B cell (primary cell): ENCODE measurements at regions not wholly inside any gene's neighbourhood (a gene's known extent, or its start where the extent isn't known, plus 50 kb on each side); places are given as distances from the start of the nearest gene placed in this dataset.

Experiments
- ATAC-seq: fragments of 200-7000 bp; cut with Tn5 transposase; one replicate; pipeline ENCODE4 v1.10.0; 2021; ENCODE audit warnings: low read depth, mild to moderate bottlenecking, moderate number of reproducible peaks, moderate library complexity
- CTCF ChIA-PET: fragments of 350-600 bp; sonication (Branson Sonifier 250); formaldehyde crosslinking; loops from one replicate; lab custom pipeline; 2021; ENCODE audit warnings: antibody characterized with exemption, inconsistent platforms; lab: Charles Lee
- POLR2A ChIA-PET: fragments of 350-600 bp; sonication (Branson Sonifier 250); formaldehyde crosslinking; loops from one replicate; lab custom pipeline; 2021; ENCODE audit warnings: antibody characterized with exemption; lab: Charles Lee
- DNase-seq: peaks from one replicate; pipeline ENCODE4 v3.0.0; 2013
- H2AFZ ChIP-seq: 2 replicates; pipeline ENCODE4 v1.6.1; 2012; ENCODE audit warnings: mild to moderate bottlenecking, low read depth, low read length; ENCODE audit not compliant: insufficient read depth, poor library complexity, severe bottlenecking
- H3K27ac ChIP-seq, 2 donors: 1 replicate in 1 of 2; 2 replicates in 1 of 2; pipeline ENCODE4 v1.5.1; 2012 to 2013; ENCODE audit warnings: low read length in 2 of 2, mild to moderate bottlenecking in 2 of 2, moderate library complexity in 1 of 2
- H3K27me3 ChIP-seq, 4 experiments: fragments of 200-600 bp in 1 of 4; sonication (generic) in 1 of 4; replicated peaks in 1 of 4; 1 replicate in 2 of 4; 2 replicates in 2 of 4; pipeline versions ENCODE4 v1.6.1 to v1.7.0; 2013 to 2016; ENCODE audit warnings: low read length in 3 of 4, mild to moderate bottlenecking in 2 of 4, mixed read lengths in 1 of 4, moderate library complexity in 1 of 4; ENCODE audit not compliant: insufficient read depth in 4 of 4, control insufficient read depth in 3 of 4; ENCODE audit errors: control extremely low read depth in 1 of 4
- H3K36me3 ChIP-seq, 2 experiments: replicated peaks in 1 of 2; 1 replicate in 1 of 2; 2 replicates in 1 of 2; pipeline versions ENCODE4 v1.6.1 to v1.7.1; 2013; ENCODE audit warnings: low read length in 1 of 2; ENCODE audit not compliant: insufficient read depth in 2 of 2, control insufficient read depth in 1 of 2; ENCODE audit errors: control extremely low read depth in 1 of 2, extremely low read depth in 1 of 2
- H3K4me1 ChIP-seq, 2 donors: fragments of 200-600 bp in 1 of 2; sonication (generic) in 1 of 2; 1 replicate in 1 of 2; 2 replicates in 1 of 2; pipeline versions ENCODE4 v1.5.1 to v1.6.1; 2013 to 2017; ENCODE audit warnings: low read length in 2 of 2; ENCODE audit not compliant: control insufficient read depth in 2 of 2, insufficient read depth in 2 of 2
- H3K4me2 ChIP-seq: replicated peaks from 2 replicates; pipeline ENCODE3; 2012; ENCODE audit warnings: mild to moderate bottlenecking, low read depth, low read length; ENCODE audit not compliant: poor library complexity, severe bottlenecking
- H3K4me3 ChIP-seq, 5 experiments: fragments of 200-600 bp in 1 of 5; sonication (generic) in 1 of 5; 1 replicate in 3 of 5; 2 replicates in 2 of 5; pipeline versions ENCODE4 v1.5.1 to v1.7.0; 2011 to 2016; ENCODE audit warnings: low read length in 4 of 5, mild to moderate bottlenecking in 4 of 5, low read depth in 2 of 5, control low read depth in 1 of 5, moderate library complexity in 1 of 5; ENCODE audit not compliant: insufficient read depth in 1 of 5; ENCODE audit errors: control extremely low read depth in 1 of 5, extremely low read depth in 1 of 5
- H3K79me2 ChIP-seq: fragments of 200-600 bp; sonication (generic); one replicate; pipeline ENCODE4 v1.6.0; 2016; ENCODE audit warnings: low read length; ENCODE audit not compliant: control insufficient read depth, insufficient read depth
- H3K9ac ChIP-seq: fragments of 200-600 bp; sonication (generic); 2 replicates; pipeline ENCODE4 v1.6.1; 2017; ENCODE audit warnings: mild to moderate bottlenecking, low read length, moderate library complexity
- H3K9me3 ChIP-seq, 3 donors: one replicate each; pipeline versions ENCODE4 v1.6.1 to v1.7.1; 2013; ENCODE audit warnings: low read length in 2 of 3; ENCODE audit not compliant: control insufficient read depth in 2 of 3, insufficient read depth in 1 of 3; ENCODE audit errors: control extremely low read depth in 1 of 3
- H4K20me1 ChIP-seq: 2 replicates; pipeline ENCODE4 v1.6.0; 2012; ENCODE audit warnings: mild to moderate bottlenecking, low read length; ENCODE audit not compliant: insufficient read depth, control insufficient read depth, poor library complexity, severe bottlenecking
- H3K27ac Mint-ChIP-seq: one replicate; pipeline ENCODE4 v1.8.0; 2021; ENCODE audit warnings: mixed read lengths
- H3K27me3 Mint-ChIP-seq: one replicate; pipeline ENCODE4 v1.8.0; 2021; ENCODE audit warnings: mixed read lengths
- H3K4me1 Mint-ChIP-seq: one replicate; pipeline ENCODE4 v1.8.0; 2021; ENCODE audit warnings: mixed read lengths
- H3K4me3 Mint-ChIP-seq: one replicate; pipeline ENCODE4 v1.8.0; 2021; ENCODE audit warnings: mixed read lengths
- H3K9me3 Mint-ChIP-seq: one replicate; pipeline ENCODE4 v1.8.0; 2022; ENCODE audit warnings: mixed read lengths; ENCODE audit not compliant: insufficient read depth
- CTCF ChIP-seq: fragments of 200-600 bp; IDR thresholded peaks from one replicate; pipeline ENCODE4 v1.8.0; 2022; ENCODE audit warnings: antibody characterized with exemption, mild to moderate bottlenecking
- EZH2 ChIP-seq: IDR thresholded peaks from 2 replicates; pipeline ENCODE4 v1.6.1; 2012; ENCODE audit warnings: borderline replicate concordance, low read depth, mild to moderate bottlenecking, moderate library complexity, low read length; ENCODE audit not compliant: insufficient read depth, poor library complexity, severe bottlenecking
- WGBS: methylation state at CpG from one replicate; pipeline ENCODE4 v1.1.5; 2013; ENCODE audit warnings: missing lambda C conversion rate; ENCODE audit not compliant: insufficient coverage; 5-methylcytosine and 5-hydroxymethylcytosine counted together
- intact Hi-C: fragments of 100-400 bp; cut with micrococcal nuclease; formaldehyde crosslinking; loops from one replicate; pipeline ENCODE4 v1.10.0; 2022

GRCh38 chr18:39274535-39274934 is 1708.9 kb upstream of the CELF4 start:
- no peaks in the 10 kb centered on the region for H3K9me3 Mint-ChIP-seq
- H3K27ac ChIP-seq: no peak overlapping the region
- H3K9me3 ChIP-seq: peaks cover 0 to 4% (median 0%) of the 10 kb centered on the region in 3 donors
- H3K27me3 ChIP-seq: no peaks in the 10 kb centered on the region
- no peak for DNase-seq
- no peak for TF ChIP-seq EZH2
- TF ChIP-seq CTCF: no peak
- no peaks in the 10 kb centered on the region for H3K4me1 ChIP-seq
- ChIA-PET CTCF (no interaction called here), POLR2A (no interaction called here)
- H2AFZ ChIP-seq: no peak overlapping the region
- no CpG with 5 or more reads among the region's 1 CpG for whole genome bisulfite sequencing
- no peak overlapping the region for H3K27ac Mint-ChIP-seq
- H3K27me3 Mint-ChIP-seq: no peaks in the 10 kb centered on the region
- no peaks in the 10 kb centered on the region for H3K79me2 ChIP-seq
- no peaks in the 10 kb centered on the region for H3K4me1 Mint-ChIP-seq
- H3K9ac ChIP-seq: no peak overlapping the region
- no peak overlapping the region for H3K4me3 Mint-ChIP-seq
- intact Hi-C loops: no loop called here
- ATAC-seq: no peak
- no peaks in the 10 kb centered on the region for H3K36me3 ChIP-seq
- H4K20me1 ChIP-seq: no peaks in the 10 kb centered on the region
- H3K4me2 ChIP-seq: no peak overlapping the region
- H3K4me3 ChIP-seq: no peak overlapping the region

GRCh38 chr18:39272230-39272629 is 1706.6 kb upstream of the CELF4 start:
- Histone ChIP-seq H3K79me2 (no peaks in the 10 kb centered on the region), H2AFZ (no peak overlapping the region), H3K27me3 (no peaks in the 10 kb centered on the region), H3K9ac (no peak overlapping the region), H3K9me3 (peaks cover 0 to 4% (median 0%) of the 10 kb centered on the region in 3 donors), H4K20me1 (no peaks in the 10 kb centered on the region), H3K36me3 (no peaks in the 10 kb centered on the region), H3K4me2 (no peak overlapping the region), H3K27ac (no peak overlapping the region), H3K4me3 (no peak overlapping the region), H3K4me1 (no peaks in the 10 kb centered on the region)
- POLR2A ChIA-PET: no interaction called here
- Mint-ChIP-seq H3K27ac (no peak overlapping the region), H3K9me3 (no peaks in the 10 kb centered on the region), H3K4me3 (no peak overlapping the region), H3K27me3 (no peaks in the 10 kb centered on the region), H3K4me1 (no peaks in the 10 kb centered on the region)
- whole genome bisulfite sequencing: 86% methylated on average over 1 of the region's 1 CpG
- no peak for TF ChIP-seq EZH2
- no peak for TF ChIP-seq CTCF
- CTCF ChIA-PET: no interaction called here
- DNase-seq (no peak), ATAC-seq (no peak)
- intact Hi-C loops: no loop called here
